GM18517 (cell line): ENCODE measurements at regions not wholly inside any gene's neighbourhood (a gene's known extent, or its start where the extent isn't known, plus 50 kb on each side); places are given as distances from the start of the nearest gene placed in this dataset.
A peak's percentile ranks its signal among the peaks of the same experiment; 100 is the strongest.
"Not testable (repeated sequence)": the region's sequence is repeated elsewhere in the genome, so short reads cannot be mapped to it uniquely, and the experiment has no call there.

ENCODE experiments used
- ATAC-seq: cut with Tn5 transposase; IDR thresholded peaks from one replicate; pipeline ENCODE4 v1.9.1; 2021; ENCODE audit warnings: mild to moderate bottlenecking, moderate library complexity; ENCODE audit not compliant: unreplicated experiment

DNA sequence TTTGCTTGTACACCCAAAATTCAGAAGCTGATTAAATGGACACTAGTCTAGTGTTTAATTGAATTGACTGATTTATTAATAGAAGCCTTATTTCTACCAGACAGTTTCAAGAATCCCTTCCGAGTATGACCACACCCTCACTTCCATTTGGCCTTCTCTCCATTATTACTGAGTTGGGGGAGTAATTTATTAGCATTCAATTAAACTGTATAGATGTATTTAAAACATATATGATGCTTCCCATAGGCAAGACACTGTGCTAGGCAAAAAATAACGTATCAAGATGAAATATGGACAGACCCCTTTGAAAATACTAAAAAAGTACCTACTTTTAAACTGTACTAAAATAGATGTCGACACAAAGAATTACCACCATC, 112.9 kb upstream of the PHACTR1 start:
- no peak for ATAC-seq

DNA sequence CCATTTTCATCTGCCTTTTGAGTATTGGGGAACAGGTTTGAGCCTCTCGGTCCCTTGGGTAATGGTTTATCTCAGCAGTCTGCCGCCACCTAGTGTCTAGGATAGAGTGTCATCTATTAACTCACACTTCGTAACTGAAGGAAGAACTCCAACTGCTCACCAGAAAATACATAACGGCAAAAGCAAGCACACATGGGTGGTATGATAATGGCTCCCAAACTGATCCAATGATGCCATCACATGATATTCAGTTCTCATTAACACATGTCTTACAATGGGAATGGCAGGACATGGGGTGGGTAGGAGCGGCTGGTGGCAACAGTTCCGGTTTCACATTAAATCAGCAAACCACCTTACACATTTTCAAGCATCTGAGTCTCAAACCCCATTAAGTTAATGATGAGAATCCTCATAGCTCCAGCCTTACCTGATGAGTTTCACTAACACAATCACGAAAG, 110.7 kb upstream of the PHACTR1 start:
- ATAC-seq, result peak; percentile 40

DNA sequence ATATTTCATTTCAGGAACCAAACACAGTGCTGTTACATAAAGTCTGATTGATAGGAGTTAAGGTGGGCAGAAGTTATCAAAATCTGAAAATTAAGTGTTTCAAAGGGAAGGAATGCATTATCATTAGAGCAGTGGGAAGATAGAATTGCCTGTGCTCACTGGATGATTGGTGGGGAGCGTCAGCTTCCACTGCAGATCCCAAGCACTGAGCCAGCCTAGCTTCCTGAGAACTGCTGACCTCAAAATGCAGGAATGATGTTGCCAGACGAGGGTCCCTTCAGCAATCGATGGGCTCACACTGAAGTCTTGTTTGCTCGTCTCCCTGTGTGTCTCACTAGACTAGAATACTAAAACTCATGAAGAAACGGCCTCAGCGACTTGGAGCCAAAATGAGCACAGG, 110.0 kb upstream of the PHACTR1 start:
- ATAC-seq, result no peak

DNA sequence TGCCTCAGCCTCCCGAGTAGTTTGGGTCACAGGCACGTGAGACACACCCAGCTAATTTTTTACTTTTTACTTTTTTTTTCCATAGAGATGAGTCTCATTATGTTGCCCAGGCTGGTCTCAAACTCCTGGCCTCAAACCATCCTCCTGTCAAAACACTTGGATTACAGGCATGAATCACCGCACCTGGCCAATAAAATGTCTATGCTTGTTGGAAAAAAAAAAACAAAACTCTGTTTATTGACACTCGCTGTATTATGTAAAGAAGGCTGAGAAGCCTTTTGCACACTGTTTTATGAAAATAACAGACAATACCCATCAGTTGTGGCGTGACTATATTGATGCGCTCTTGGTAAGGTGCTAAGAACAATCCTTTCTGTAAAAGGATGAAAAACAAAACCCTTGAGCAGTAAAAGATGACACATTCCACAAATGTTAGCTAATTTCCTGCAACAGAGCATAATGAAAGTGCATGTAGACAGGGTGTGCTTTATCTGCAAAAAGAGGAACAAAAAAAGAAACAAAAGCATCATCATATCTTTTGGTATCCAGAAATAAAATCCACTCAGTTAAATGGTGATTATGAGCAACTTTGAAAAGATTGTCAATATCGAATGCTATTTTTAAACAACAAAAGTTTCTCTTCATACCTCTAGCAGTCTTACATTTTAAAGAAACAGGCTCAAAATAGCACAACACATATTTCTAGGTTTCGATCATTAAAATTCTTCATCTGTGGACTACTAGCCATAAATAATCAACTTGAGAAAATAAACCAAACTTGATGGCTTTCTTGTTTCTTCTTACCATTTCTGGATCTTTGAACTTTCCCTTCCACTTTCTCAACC, 108.3 kb upstream of the PHACTR1 start:
- peak; percentile 73 for ATAC-seq

DNA sequence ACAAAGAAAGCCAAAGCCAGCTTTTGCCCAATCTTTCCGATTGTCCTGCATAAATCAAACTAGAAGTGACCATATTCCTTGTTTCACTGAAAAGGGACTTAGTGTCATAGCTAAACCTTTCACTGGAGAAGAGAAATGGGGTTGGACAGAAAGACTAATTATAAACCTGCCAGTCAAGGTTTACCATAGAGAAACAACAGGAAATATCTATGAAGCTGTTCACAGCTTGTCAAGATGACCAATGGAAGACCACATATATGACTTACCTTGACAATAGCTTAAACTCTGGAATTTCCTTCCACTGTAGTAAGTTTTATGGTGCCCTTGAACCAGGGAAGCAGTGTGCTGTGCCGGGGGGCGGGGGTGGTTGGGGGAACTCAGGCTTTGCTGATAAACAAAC, 107.7 kb upstream of the PHACTR1 start:
- ATAC-seq, result peak; percentile 1

DNA sequence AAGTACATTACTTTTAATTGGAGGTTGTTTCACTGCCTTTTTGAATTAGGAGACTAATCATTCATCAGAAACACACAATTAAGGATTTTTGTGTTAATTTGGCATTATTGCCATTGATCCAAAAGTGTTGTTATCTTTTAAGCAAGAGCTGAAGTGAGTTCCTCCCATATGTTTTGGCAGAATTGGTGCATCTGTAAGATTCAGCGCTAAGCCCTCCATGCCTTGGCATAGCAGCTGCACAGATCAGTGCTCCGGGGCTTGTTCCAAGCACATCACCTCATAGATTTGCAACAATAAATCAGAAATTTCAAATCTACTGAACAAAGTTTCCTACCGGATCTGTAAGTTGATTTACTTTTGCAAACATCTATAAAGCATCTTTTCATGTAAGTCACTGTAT, 106.8 kb upstream of the PHACTR1 start:
- ATAC-seq, result no peak

DNA sequence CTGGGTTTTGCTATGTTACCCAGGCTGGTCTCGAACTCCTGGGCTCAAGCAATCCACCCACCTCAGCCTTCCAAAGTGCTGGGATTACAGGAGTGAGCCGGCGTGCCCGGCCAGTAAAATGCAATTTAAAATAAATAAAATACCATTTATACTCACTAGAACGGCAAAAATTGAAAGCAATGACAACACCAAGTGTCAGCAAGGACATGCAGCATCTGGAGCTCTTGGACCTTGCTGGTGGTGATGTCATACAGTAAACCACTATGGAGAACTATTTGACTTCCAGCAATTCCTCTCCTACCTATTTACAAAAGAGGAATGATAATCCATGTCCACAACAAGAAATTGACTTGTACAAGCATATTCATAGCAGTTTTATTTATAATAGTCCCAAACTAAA, 105.7 kb upstream of the PHACTR1 start:
- ATAC-seq, result no peak

DNA sequence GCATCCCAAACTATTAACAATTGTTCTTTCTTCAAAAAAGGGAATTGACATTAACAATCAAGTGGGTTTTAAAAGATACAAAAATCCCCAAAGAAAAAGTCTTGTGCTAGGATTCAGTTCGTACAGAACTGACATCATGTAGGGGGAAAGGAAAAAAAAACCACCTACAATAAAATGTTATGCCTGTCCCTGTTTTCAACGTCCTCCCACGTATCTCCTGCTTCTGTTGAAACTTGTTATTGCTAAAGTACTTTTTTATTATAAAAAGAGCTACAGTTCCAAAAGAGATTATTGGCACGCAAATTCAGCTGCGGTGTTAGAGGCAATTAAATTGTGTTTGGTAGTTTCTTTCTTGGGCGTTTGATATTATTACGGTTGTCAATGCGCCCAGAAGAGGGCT, 102.8 kb upstream of the PHACTR1 start:
- no peak for ATAC-seq

DNA sequence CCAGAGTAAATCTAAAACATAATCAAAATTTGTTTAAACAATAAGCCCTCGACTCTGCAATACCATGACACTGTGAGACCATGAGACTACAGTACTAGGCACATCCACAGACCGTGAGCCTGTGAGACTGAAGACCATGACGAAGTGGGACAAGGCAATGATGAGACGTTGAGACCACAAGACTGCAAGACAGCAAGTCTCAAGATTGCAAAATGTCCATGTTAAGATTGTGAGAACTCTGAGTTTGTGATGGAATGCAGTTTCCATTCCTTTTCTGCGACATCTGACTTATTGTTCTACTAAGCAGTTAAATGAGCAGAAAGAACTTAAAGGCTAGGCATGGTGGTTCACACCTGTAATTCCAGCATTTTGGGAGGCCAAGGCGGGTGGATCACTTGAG, 102.1 kb upstream of the PHACTR1 start:
- ATAC-seq, result no peak

DNA sequence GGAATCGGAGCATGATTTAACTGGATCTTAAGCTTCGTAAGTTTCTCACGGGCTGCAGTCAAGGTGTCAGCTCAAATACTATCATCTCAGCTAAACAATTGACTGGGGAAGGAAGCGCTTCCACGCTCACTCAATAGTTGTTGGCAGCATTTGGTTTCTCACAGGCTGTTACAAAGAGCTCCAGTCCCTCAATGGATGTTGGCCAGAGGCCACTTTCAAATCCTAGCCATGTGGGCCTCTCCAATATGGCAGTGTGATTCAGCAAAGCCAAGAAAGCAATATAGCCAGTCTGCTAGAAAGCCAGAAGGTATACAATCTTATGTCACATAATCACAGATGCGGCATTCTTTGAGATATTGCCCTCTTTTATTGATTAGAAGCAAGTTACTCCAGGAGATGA, 98.3 kb upstream of the PHACTR1 start:
- no peak for ATAC-seq

DNA sequence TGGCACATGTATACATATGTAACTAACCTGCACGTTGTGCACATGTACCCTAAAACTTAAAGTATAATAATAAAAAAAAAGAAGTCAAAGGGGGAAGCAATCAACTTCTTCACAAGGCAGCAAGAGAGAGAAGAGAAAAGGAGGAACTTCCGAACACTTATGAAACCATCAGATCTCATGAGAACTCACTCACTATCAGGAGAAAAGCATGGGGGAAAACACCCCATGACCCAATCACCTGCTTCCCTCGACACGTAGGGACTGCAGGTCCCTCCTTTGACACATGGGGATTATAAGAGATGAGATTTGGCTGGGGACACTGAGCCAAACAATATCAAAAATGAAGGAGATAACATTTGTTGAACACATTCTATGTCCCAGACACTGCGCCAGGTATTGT, 94.8 kb upstream of the PHACTR1 start:
- no peak for ATAC-seq

DNA sequence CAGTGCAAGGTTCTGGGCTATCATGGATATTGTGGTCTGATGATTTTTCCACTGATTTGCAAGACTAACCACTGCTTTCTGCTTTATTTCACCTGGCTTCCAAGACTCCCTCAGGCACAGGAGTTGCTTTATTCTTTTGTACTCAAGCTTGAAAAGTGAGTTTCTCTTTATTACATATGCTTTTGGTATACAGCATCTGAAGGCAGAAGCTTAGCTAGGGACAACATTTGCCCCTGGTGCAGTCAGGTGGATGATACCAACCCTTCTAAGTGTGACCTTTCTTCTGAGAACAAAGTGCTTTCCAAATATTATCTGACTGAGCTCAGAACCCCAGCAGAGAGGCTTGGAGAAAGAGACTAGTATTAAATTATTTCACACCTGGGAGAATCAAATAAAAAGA, 94.0 kb upstream of the PHACTR1 start:
- ATAC-seq, result no peak

DNA sequence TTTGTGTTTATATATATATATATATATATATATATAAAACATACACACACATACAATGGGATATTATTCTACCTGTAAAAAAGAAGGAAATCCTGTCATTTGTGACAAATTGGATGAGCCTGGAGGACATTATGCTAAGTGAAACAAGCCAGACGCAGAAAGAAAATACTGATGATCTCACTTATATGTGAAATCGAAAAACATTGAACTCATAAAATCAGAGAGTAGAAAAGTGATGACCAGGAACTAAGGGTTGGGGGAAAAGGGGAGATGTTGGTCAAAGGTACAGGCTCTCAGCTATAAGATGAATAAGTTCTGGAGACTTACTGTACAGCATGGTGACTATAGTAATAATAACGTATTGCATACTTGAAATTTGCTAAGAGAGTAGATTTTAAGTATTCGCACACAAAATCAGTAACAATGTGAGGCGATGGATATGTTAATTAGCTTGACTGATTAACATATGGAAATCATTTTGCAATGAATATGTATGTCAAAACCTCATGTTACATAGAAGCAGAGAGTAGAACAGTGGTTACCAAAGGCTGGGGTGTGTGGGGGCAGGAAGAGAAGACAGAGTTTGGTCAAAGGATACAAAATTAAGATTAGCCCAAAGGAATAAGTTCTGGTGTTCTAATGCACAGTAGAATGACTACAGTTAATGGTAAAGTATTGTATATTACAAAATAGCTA, 92.3 kb upstream of the PHACTR1 start:
- ATAC-seq, result no peak

DNA sequence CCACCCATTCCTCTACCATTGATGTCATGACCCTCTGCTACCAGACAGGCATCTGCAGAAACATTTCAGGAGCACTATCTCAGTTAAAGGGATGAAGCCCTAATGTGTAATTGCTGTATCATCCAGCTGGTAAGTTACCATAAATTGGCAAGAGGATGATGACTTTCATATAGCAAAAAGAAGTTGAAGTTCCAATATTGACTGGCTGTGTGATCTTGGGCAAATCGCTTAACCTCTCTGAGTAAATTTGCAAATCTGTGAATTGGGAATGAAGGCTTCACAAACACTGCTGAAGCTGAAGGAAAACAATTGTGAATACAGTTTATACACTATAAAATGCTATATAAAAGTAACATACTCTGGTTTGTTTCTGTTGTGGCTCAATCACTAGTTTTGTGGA, 89.5 kb upstream of the PHACTR1 start:
- ATAC-seq, result no peak

DNA sequence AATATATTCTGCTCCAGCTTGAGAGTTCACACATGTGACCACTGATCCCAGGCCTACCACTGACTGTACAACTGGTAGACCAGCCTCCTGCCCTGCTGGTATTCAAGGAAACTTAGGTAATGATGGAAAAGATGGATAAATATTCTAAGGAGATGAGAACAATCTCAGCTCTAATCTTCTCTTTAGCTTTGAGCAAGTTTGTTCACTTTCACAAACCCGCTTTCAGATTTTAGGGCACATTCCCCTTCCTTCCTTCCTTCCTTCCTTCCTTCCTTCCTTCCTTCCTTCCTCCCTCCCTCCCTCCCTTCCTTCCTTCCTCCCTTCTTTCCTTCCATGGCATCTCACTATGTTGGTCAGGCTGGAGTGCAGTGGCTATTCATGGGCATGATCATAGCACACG, 88.2 kb upstream of the PHACTR1 start:
- ATAC-seq, result no peak

DNA sequence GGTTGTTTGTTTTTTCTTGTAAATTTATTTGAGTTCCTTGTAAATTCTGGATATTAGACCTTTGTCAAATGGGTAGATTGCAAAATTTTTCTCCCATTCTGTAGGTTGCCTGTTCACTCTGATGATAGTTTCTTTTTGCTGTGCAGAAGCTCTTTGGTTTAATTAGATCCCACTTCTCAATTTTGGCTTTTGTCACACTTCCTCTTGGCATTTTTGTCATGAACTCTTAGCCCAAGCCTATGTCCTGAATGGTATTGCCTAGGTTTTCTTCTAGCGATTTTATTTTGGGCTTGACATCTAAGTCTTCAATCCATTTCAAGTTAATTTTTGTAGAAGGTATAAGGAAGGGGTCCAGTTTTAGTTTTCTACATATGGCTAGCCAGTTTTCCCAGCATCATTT, 82.8 kb upstream of the PHACTR1 start:
- ATAC-seq, result not testable (repeated sequence)

DNA sequence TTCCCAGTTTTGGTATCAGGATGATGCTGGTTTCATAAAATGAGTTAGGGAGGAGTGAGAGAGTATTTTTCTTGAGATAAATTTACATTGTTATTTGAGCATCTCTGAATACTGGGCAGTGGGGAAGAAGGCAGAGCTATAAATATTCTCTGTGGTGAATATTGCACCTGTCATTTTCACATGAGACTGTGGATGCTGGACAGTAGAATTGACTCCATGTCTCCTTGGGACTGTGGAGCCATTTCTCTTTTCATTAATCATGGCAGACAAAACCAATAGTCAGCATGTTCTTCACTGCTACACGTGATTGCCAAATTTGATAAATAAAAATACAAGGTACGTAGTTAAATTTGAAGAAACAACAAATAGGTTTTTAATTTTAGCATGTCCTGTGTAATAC, 81.2 kb upstream of the PHACTR1 start:
- no peak for ATAC-seq

DNA sequence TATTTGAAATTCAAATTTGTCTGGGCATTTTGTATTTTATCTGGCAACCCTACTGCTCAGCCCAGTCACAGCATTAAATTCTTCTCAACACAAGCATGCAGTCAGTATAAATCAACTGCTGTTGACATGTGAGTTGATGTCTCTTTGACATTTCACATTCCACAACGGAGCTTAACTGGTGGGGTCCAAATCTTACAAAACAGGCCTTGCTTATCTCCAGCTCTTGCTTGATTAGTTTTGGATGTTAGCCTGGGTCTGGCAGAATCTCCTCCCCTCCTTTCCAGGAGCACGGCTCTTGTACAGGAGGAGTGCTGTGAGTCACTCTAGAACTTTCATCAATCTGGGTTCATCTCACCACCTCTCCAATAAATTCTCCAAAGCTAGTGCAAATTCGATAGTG, 80.8 kb upstream of the PHACTR1 start:
- ATAC-seq, result no peak

DNA sequence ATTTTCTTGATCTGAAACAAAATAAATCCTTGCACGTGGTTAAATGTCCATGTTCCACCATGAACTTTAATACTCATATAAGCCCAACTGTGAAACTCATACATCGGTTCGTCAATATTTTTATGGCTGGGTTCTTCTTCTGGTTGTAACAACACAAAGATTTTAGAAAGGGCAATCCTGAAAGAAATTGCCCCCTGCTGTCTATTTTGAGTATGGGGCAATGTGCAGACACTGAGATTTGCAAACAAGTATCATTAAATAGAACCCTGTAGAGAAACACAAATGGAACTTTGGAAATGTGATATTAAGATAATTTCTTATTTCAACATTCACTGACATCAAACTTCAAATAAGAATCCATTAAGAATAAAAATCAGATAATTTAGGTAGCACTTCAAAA, 80.2 kb upstream of the PHACTR1 start:
- no peak for ATAC-seq

DNA sequence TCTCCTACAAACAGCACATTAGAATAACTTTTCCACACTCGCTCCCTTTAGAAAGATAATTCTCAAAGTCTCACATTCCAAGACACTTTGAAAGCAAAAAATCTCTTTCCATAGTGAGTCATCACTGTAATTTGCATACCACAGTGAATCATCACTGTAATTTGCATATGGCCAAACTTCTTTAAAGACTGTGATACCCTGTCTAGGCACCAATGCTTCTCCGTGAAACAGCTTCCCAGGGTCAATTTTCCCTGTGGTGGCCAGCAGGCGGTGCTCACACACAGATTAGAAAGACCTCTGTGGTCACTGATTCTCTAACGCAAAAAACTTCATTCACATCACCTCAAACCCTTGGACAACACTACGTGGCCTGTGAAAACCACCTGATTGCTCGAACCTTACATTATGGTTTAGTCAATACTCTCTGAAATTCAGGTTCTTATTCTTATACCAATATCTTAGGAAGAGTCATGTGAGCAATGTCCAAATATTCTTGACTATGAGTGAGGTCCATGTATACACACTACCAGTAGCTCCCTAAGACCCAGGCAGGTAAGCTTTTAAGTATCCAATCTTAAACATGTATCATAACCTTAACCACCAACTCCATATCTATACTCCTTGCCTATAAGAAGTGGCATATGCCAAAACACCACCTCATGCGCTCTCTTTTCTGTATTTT, 78.5 kb upstream of the PHACTR1 start:
- ATAC-seq, result peak; percentile 66

DNA sequence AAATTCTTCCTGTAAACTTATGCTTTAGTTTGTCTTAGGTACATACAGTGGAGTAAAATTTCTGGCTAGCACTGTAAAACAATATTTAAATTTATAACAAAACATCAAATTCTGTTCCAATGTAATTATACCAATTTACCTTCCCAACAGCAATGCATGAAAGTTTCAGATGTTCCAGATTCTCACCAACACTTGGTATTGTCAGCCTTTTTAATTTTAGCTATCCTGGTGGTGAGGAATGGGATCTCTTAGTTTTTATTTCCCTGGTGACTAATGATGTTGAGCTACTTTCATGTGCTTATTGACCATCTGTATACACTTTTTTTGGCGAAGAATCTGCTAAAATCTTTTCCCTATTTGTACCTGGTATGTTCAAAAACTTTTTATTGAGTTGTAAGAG, 76.1 kb upstream of the PHACTR1 start:
- no peak for ATAC-seq

DNA sequence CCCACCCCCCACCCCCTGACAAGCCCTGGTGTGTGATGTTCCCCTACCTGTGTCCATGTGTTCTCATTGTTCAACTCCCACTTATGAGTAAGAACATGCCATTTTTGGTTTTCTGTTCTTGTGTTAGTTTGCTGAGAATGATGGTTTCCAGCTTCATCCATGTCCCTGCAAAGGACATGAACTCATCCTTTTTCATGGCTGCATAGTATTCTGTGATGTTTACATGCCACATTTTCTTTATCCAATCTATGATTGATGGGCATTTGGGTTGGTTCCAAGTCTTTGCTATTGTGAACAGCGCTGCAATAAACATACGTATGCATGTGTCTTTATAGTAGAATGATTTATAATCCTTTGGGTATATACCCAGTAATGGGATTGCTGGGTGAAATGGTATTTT, 74.8 kb upstream of the PHACTR1 start:
- not testable (repeated sequence) for ATAC-seq
